RWPE1 (cell line): ENCODE measurements at regions not wholly inside any gene's neighbourhood (a gene's known extent, or its start where the extent isn't known, plus 50 kb on each side); places are given as distances from the start of the nearest gene placed in this dataset.

ENCODE experiments used
- CTCF ChIA-PET: fragments of 350-600 bp; sonication (Branson Sonifier 250); formaldehyde crosslinking; extraction: SDS; loops from one replicate; lab custom pipeline; 2021; lab: Yijun Ruan, JAX
- POLR2A ChIA-PET: fragments of 400-600 bp; formaldehyde crosslinking; extraction: SDS; loops from one replicate; lab custom pipeline; 2020; ENCODE audit warnings: antibody characterized with exemption; ENCODE audit not compliant: low non-redundant PET; lab: Yijun Ruan, JAX
- DNase-seq: peaks from one replicate; pipeline ENCODE4 v3.0.0; 2012; ENCODE audit warnings: low spot score
- H3K27ac ChIP-seq: fragments of 450-650 bp; 2 replicates; pipeline ENCODE4 v1.5.1; 2017
- TF ChIP-seq, protein P1 (sequence below): fragments of 450-650 bp; conservative IDR thresholded peaks from 2 replicates; pipeline ENCODE4 v1.5.1; 2017; ENCODE audit warnings: low read depth, mild to moderate bottlenecking

DNA sequence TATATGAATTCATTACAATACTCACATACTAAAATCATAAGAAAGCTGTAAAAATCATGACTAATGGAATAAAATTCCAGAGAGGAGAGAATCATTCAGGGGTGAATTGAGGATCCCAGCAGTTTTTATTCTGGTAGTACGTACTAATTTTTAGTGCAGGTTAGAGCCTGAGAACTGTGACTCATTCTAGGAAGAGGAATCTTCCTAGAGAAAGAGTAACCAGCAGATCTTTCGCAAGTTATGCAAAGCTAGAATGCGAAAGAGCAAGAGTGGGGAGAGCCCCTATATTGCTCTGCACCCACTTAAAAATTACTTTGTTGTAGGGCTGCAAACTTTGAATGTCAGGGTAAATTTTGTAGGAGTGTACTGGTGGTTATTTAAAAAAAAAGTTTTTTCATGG lies 303.6 kb upstream of the ARPP21 start:
- POLR2A ChIA-PET, result no interaction called here
- no peak overlapping the region for H3K27ac ChIP-seq
- peak; percentile 48 for DNase-seq
- TF ChIP-seq, protein P1, sequence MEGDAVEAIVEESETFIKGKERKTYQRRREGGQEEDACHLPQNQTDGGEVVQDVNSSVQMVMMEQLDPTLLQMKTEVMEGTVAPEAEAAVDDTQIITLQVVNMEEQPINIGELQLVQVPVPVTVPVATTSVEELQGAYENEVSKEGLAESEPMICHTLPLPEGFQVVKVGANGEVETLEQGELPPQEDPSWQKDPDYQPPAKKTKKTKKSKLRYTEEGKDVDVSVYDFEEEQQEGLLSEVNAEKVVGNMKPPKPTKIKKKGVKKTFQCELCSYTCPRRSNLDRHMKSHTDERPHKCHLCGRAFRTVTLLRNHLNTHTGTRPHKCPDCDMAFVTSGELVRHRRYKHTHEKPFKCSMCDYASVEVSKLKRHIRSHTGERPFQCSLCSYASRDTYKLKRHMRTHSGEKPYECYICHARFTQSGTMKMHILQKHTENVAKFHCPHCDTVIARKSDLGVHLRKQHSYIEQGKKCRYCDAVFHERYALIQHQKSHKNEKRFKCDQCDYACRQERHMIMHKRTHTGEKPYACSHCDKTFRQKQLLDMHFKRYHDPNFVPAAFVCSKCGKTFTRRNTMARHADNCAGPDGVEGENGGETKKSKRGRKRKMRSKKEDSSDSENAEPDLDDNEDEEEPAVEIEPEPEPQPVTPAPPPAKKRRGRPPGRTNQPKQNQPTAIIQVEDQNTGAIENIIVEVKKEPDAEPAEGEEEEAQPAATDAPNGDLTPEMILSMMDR, result no peak
- CTCF ChIA-PET, result no interaction called here

DNA sequence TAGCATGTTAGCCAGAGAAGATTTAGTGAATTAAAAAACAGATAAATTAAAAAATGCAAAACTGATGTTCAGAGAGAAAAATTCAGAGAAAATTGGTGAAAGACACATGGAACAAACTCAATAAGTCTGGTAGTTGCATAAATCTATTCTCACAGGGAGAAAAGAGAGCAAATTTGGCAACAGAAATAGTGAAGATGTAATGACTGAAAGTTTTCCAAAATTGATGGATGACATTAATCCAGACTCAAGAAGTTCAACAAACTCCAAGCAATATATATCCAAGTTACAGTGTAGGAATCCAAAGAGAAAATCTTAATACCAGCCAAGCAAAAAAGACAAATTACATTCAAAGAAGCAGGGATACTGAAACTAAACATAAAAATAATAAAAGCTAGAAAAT lies 302.7 kb upstream of the ARPP21 start:
- POLR2A ChIA-PET, result no interaction called here
- TF ChIP-seq, protein P1, result no peak
- CTCF ChIA-PET, result no interaction called here
- no peak for DNase-seq
- no peak overlapping the region for H3K27ac ChIP-seq

- H3K27ac ChIP-seq, result no peak overlapping the region
- CTCF ChIA-PET, result no interaction called here
- no peak for DNase-seq
- TF ChIP-seq, protein P1, result no peak
- POLR2A ChIA-PET, result no interaction called here
These were observed 301.1 kb upstream of the ARPP21 start for GRCh38 chr3:35338186-35338585.

DNA sequence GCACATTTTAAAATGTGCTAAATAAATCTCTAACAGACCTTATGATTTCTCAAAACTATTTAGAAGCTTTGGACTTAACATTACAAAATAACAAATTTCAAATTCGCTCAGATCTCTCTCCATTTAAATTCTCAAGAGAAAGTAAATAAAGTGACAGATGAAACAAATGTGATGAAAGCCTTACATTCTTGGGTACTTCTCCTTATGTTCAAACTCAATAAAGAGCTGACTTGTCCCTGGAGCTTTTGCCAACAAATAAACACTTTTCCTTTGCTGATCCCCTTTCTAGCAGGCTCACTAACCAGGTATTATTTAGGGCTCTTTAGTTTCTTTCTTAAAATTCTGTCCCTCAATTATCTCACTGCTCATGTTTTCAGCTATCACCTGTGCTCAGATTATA lies 259.1 kb upstream of the ARPP21 start:
- CTCF ChIA-PET, result no interaction called here
- POLR2A ChIA-PET, result no interaction called here
- H3K27ac ChIP-seq, result no peak overlapping the region
- no peak for DNase-seq
- TF ChIP-seq, protein P1, result no peak

GRCh38 chr3:35383216-35383615 lies 256.1 kb upstream of the ARPP21 start:
- H3K27ac ChIP-seq, result no peak overlapping the region
- ChIA-PET CTCF (no interaction called here), POLR2A (no interaction called here)
- TF ChIP-seq, protein P1, result no peak
- DNase-seq, result no peak

GRCh38 chr3:35383719-35384555 lies 255.4 kb upstream of the ARPP21 start:
- no peak for DNase-seq
- H3K27ac ChIP-seq, result no peak overlapping the region
- ChIA-PET CTCF (no interaction called here), POLR2A (no interaction called here)
- TF ChIP-seq, protein P1, result no peak
